ENCODE measurements at regions not wholly inside any gene's neighbourhood (a gene's known extent, or its start where the extent isn't known, plus 50 kb on each side); places are given as distances from the start of the nearest gene placed in this dataset.

GRCh38 chr3:110932567-110932966, 139.0 kb upstream of the NECTIN3 start:
- no peak for TF ChIP-seq EZH2 (IDR thresholded peaks at IDR 0.05)
- no peak for TF ChIP-seq POLR2AphosphoS5 (IDR thresholded peaks at IDR 0.05; ENCODE audit: borderline replicate concordance, low read depth, low read length)

Measured in SK-N-MC (cell line).